Endothelial cell of umbilical vein (primary cell): ENCODE measurements at regions not wholly inside any gene's neighbourhood (a gene's known extent, or its start where the extent isn't known, plus 50 kb on each side); places are given as distances from the start of the nearest gene placed in this dataset.

Experiments used
- BruUV-seq: library from RNA; stranded (reverse); fragments of 400-500 nt; replicated peaks from 2 replicates; lab custom pipeline; 2021; lab: Mats Ljungman, UMichigan
- CTCF ChIA-PET: fragments of 300-600, 350-600 bp; sonication (Branson Sonifier 250); formaldehyde crosslinking; loops from one replicate; lab custom pipeline; 2021; ENCODE audit warnings: antibody characterized with exemption, inconsistent platforms; lab: Charles Lee
- POLR2A ChIA-PET: fragments of 300-600, 350-600 bp; sonication (Branson Sonifier 250); formaldehyde crosslinking; loops from one replicate; lab custom pipeline; 2021; ENCODE audit warnings: antibody characterized with exemption, inconsistent platforms; lab: Charles Lee
- DNase-seq: peaks from one replicate; pipeline ENCODE4 v3.0.0-alpha.2; 2011; ENCODE audit warnings: low read depth, low spot score
- FAIRE-seq: peaks from 2 replicates; lab custom pipeline; 2011; peaks lifted over from hg19 to GRCh38; lab: Jason Lieb, UNC
- H2AFZ ChIP-seq: 2 replicates; pipeline ENCODE4 v1.6.0; 2012; ENCODE audit warnings: low read depth, low read length, control low read depth, inconsistent platforms
- H3K27ac ChIP-seq: 2 replicates; pipeline ENCODE4 v1.5.1; 2011; ENCODE audit warnings: low read depth, mild to moderate bottlenecking, control low read depth, low read length, moderate library complexity; ENCODE audit not compliant: insufficient read depth
- H3K27me3 ChIP-seq, 2 experiments: 2 replicates each; pipeline versions ENCODE4 v1.6.0 to v1.6.1; 2011; ENCODE audit warnings: low read length in 2 of 2, mixed read lengths in 1 of 2; ENCODE audit not compliant: control insufficient read depth in 2 of 2, insufficient read depth in 2 of 2
- H3K36me3 ChIP-seq, 2 experiments: 2 replicates in 1 of 2; 3 replicates in 1 of 2; pipeline ENCODE4 v1.5.1; 2011; ENCODE audit warnings: low read length in 2 of 2, mild to moderate bottlenecking in 1 of 2, moderate library complexity in 1 of 2; ENCODE audit not compliant: control insufficient read depth in 2 of 2, insufficient read depth in 2 of 2; ENCODE audit errors: extremely low read depth in 1 of 2
- H3K4me1 ChIP-seq: 3 replicates; pipeline ENCODE4 v1.5.1; 2011; ENCODE audit warnings: mild to moderate bottlenecking, low read length; ENCODE audit not compliant: control insufficient read depth, insufficient read depth; ENCODE audit errors: extremely low read depth
- H3K4me2 ChIP-seq: 2 replicates; pipeline ENCODE4 v1.6.1; 2011; ENCODE audit warnings: low read length, control low read depth, mixed read lengths; ENCODE audit not compliant: insufficient read depth
- H3K4me3 ChIP-seq, 3 experiments: fragments of 200-600 bp in 1 of 3; sonication (generic), shearing (Covaris generic) in 1 of 3; replicated peaks in 1 of 3; 2 replicates each; pipeline ENCODE4 v1.5.1; 2011 to 2016; ENCODE audit warnings: control low read depth in 3 of 3, low read length in 3 of 3, mild to moderate bottlenecking in 2 of 3, inconsistent platforms in 1 of 3, low read depth in 1 of 3, moderate library complexity in 1 of 3; ENCODE audit not compliant: insufficient read depth in 1 of 3
- H3K79me2 ChIP-seq: 2 replicates; pipeline ENCODE4 v1.6.0; 2012; ENCODE audit warnings: low read length, inconsistent platforms; ENCODE audit not compliant: control insufficient read depth, insufficient read depth
- H3K9ac ChIP-seq: replicated peaks from 2 replicates; pipeline ENCODE3; 2011; ENCODE audit warnings: low read length, control low read depth; ENCODE audit not compliant: insufficient read depth; ENCODE audit errors: extremely low read depth
- H3K9me1 ChIP-seq: replicated peaks from 3 replicates; pipeline ENCODE4 v1.6.0; 2011; ENCODE audit warnings: mild to moderate bottlenecking, low read length; ENCODE audit not compliant: control insufficient read depth, insufficient read depth; ENCODE audit errors: extremely low read depth
- H3K9me3 ChIP-seq: replicated peaks from 2 replicates; pipeline ENCODE4 v1.5.1; 2012; ENCODE audit warnings: low read length, inconsistent platforms; ENCODE audit not compliant: control insufficient read depth, insufficient read depth
- H4K20me1 ChIP-seq: replicated peaks from 2 replicates; pipeline ENCODE3; 2011; ENCODE audit warnings: mild to moderate bottlenecking, low read length; ENCODE audit not compliant: control insufficient read depth, insufficient read depth; ENCODE audit errors: extremely low read depth
- CTCF ChIP-seq, 2 donors: IDR thresholded peaks; 1 replicate in 1 of 2; 2 replicates in 1 of 2; pipeline ENCODE4 v1.5.1; 2011; ENCODE audit warnings: low read length in 2 of 2, mild to moderate bottlenecking in 2 of 2, moderate library complexity in 2 of 2, control low read depth in 1 of 2, inconsistent platforms in 1 of 2, low read depth in 1 of 2; ENCODE audit not compliant: insufficient read depth in 1 of 2; ENCODE audit errors: extremely low read depth in 1 of 2
- POLR2A ChIP-seq: IDR thresholded peaks from 2 replicates; pipeline ENCODE4 v1.6.1; 2012; ENCODE audit warnings: low read depth, mild to moderate bottlenecking, control low read depth, low read length
- POLR2AphosphoS5 ChIP-seq: IDR thresholded peaks from 2 replicates; pipeline ENCODE4 v1.6.1; 2012; ENCODE audit warnings: low read depth, mild to moderate bottlenecking, control low read depth, low read length, moderate library complexity; ENCODE audit not compliant: insufficient read depth
- dilution Hi-C: fragments of 300-500 bp; cut with MboI; formaldehyde crosslinking; loops from one replicate; pipeline ENCODE4 v1.15.0; 2019; ENCODE audit warnings: low sequenced_read_pairs; ENCODE audit not compliant: extremely low pct_ligation_motif_present
- intact Hi-C: fragments of 100-400 bp; cut with micrococcal nuclease; formaldehyde crosslinking; loops from one replicate; pipeline ENCODE4 v1.10.0; 2022

- intact Hi-C loops (loop anchor here (1.0 to 5.0 kb wide), 5 partner anchors 10 to 338 kb away; no protein-coding TSS in a partner anchor), dilution Hi-C loops (no loop called here)
- CTCF ChIA-PET = interaction anchor here (1.5 kb wide), 1 partner anchor 31 kb away, joined by 3 read pairs; no protein-coding TSS in a partner anchor
- no peaks in the 10 kb centered on the region for H3K79me2 ChIP-seq
- peak overlapping the region in 1 of 3 experiments; percentile 9 for H3K4me3 ChIP-seq
- no peaks in the 10 kb centered on the region for H4K20me1 ChIP-seq
- BruUV-seq = no TSS peak
- H3K9me1 ChIP-seq = no peaks in the 10 kb centered on the region
- no peaks in the 10 kb centered on the region for H3K27me3 ChIP-seq
- peak overlapping the region; percentile 83 for H3K4me2 ChIP-seq
- peaks cover 19% of the 10 kb centered on the region for H3K4me1 ChIP-seq
- POLR2A ChIA-PET = no interaction called here
- no peaks in the 10 kb centered on the region for H3K9me3 ChIP-seq
- peak overlapping the region; percentile 27 for H3K9ac ChIP-seq
- H2AFZ ChIP-seq = no peak overlapping the region
- no peak for FAIRE-seq
- TF ChIP-seq POLR2AphosphoS5 = no peak
- no peak for TF ChIP-seq CTCF (IDR thresholded peaks at IDR 0.05; ENCODE audit: extremely low read depth in 1 of 2, insufficient read depth in 1 of 2, low read depth in 1 of 2, low read length in 2 of 2)
- TF ChIP-seq POLR2A = no peak
- H3K36me3 ChIP-seq = no peaks in the 10 kb centered on the region
- H3K27ac ChIP-seq = peak overlapping the region; percentile 57
- no peak for DNase-seq
Observed at GRCh38 chr13:50420718-50421472, 405.7 kb downstream of the KCNRG start.
